CD14-positive monocyte (primary cell): ENCODE measurements at regions not wholly inside any gene's neighbourhood (a gene's known extent, or its start where the extent isn't known, plus 50 kb on each side); places are given as distances from the start of the nearest gene placed in this dataset.

Source experiments
- DNase-seq, 3 donors: peaks; one replicate each; pipeline ENCODE4 v3.0.0-alpha.2; 2011 to 2022
- H2AFZ ChIP-seq: 2 replicates; pipeline ENCODE4 v1.6.0; 2012; ENCODE audit warnings: mild to moderate bottlenecking, low read depth, low read length, inconsistent platforms; ENCODE audit not compliant: insufficient read depth, poor library complexity, severe bottlenecking
- H3K27ac ChIP-seq, 2 donors: 1 replicate in 1 of 2; 2 replicates in 1 of 2; pipeline ENCODE4 v1.5.1; 2012 to 2013; ENCODE audit warnings: low read length in 2 of 2, control low read depth in 1 of 2, inconsistent platforms in 1 of 2, low read depth in 1 of 2, mild to moderate bottlenecking in 1 of 2
- H3K27me3 ChIP-seq, 2 donors: one replicate each; pipeline versions ENCODE4 v1.6.0 to v1.6.1; 2011 to 2013; ENCODE audit warnings: low read length in 2 of 2; ENCODE audit not compliant: control insufficient read depth in 2 of 2, insufficient read depth in 2 of 2
- H3K36me3 ChIP-seq, 2 donors: replicated peaks in 1 of 2; 1 replicate in 1 of 2; 2 replicates in 1 of 2; pipeline versions ENCODE4 v1.5.1 to v1.6.1; 2012 to 2013; ENCODE audit warnings: low read length in 2 of 2, control low read depth in 1 of 2, inconsistent platforms in 1 of 2, mild to moderate bottlenecking in 1 of 2; ENCODE audit not compliant: insufficient read depth in 2 of 2, control insufficient read depth in 1 of 2
- H3K4me1 ChIP-seq, 2 donors: 1 replicate in 1 of 2; 2 replicates in 1 of 2; pipeline versions ENCODE4 v1.5.1 to v1.6.1; 2012 to 2013; ENCODE audit warnings: low read length in 2 of 2, control low read depth in 1 of 2, inconsistent platforms in 1 of 2, mild to moderate bottlenecking in 1 of 2, moderate library complexity in 1 of 2; ENCODE audit not compliant: insufficient read depth in 2 of 2, control insufficient read depth in 1 of 2
- H3K4me2 ChIP-seq: replicated peaks from 2 replicates; pipeline ENCODE3; 2012; ENCODE audit warnings: low read length, moderate library complexity, mild to moderate bottlenecking; ENCODE audit not compliant: poor library complexity, severe bottlenecking; ENCODE audit errors: extremely low read depth
- H3K4me3 ChIP-seq, 3 experiments: fragments of 200-600 bp in 1 of 3; sonication (generic) in 1 of 3; replicated peaks in 1 of 3; 1 replicate in 2 of 3; 2 replicates in 1 of 3; pipeline ENCODE4 v1.5.1; 2011 to 2013; ENCODE audit warnings: low read length in 3 of 3, mild to moderate bottlenecking in 3 of 3, control low read depth in 2 of 3, low read depth in 2 of 3, inconsistent platforms in 1 of 3, moderate library complexity in 1 of 3
- H3K79me2 ChIP-seq: 2 replicates; pipeline ENCODE4 v1.6.0; 2012; ENCODE audit warnings: mild to moderate bottlenecking, control low read depth, inconsistent platforms, low read length, moderate library complexity; ENCODE audit not compliant: insufficient read depth
- H3K9ac ChIP-seq: 2 replicates; pipeline ENCODE4 v1.6.0; 2017; ENCODE audit warnings: low read length, mild to moderate bottlenecking; ENCODE audit not compliant: insufficient read depth, poor library complexity, severe bottlenecking
- H3K9me3 ChIP-seq, 2 donors: replicated peaks in 1 of 2; 1 replicate in 1 of 2; 2 replicates in 1 of 2; pipeline versions ENCODE4 v1.5.1 to v1.6.1; 2012 to 2013; ENCODE audit warnings: low read length in 2 of 2, control low read depth in 1 of 2; ENCODE audit not compliant: control insufficient read depth in 1 of 2, insufficient read depth in 1 of 2
- H4K20me1 ChIP-seq: 2 replicates; pipeline ENCODE4 v1.6.0; 2012; ENCODE audit warnings: mild to moderate bottlenecking, low read length, control low read depth, moderate library complexity; ENCODE audit not compliant: insufficient read depth
- H3K27ac Mint-ChIP-seq, 7 donors: one replicate each; pipeline ENCODE4 v1.8.0; 2020; ENCODE audit warnings: mild to moderate bottlenecking in 7 of 7, mixed read lengths in 7 of 7, moderate library complexity in 6 of 7, inconsistent platforms in 2 of 7
- H3K27me3 Mint-ChIP-seq, 3 donors: one replicate each; pipeline ENCODE4 v1.8.0; 2021 to 2022; ENCODE audit warnings: low read depth in 3 of 3, mild to moderate bottlenecking in 3 of 3, mixed read lengths in 3 of 3, moderate library complexity in 3 of 3, inconsistent platforms in 1 of 3
- H3K36me3 Mint-ChIP-seq, 2 donors: one replicate each; pipeline ENCODE4 v1.8.0; 2020; ENCODE audit warnings: mixed read lengths in 2 of 2, inconsistent platforms in 1 of 2, mild to moderate bottlenecking in 1 of 2
- H3K4me1 Mint-ChIP-seq: one replicate; pipeline ENCODE4 v1.8.0; 2020; ENCODE audit warnings: mild to moderate bottlenecking, mixed read lengths
- H3K4me3 Mint-ChIP-seq, 2 donors: one replicate each; pipeline ENCODE4 v1.8.0; 2020; ENCODE audit warnings: mild to moderate bottlenecking in 2 of 2, mixed read lengths in 2 of 2, moderate library complexity in 1 of 2
- H3K9me3 Mint-ChIP-seq, 7 donors: one replicate each; pipeline ENCODE4 v1.8.0; 2020 to 2022; ENCODE audit warnings: mixed read lengths in 7 of 7, mild to moderate bottlenecking in 6 of 7, moderate library complexity in 6 of 7, inconsistent platforms in 2 of 7
- CTCF ChIP-seq: fragments of 200-600 bp; IDR thresholded peaks from one replicate; pipeline ENCODE4 v1.8.0; 2022; ENCODE audit warnings: antibody characterized with exemption, mild to moderate bottlenecking
- WGBS: methylation state at CpG from one replicate; pipeline ENCODE4 v1.1.5; 2013; ENCODE audit warnings: missing lambda C conversion rate; ENCODE audit not compliant: insufficient coverage; 5-methylcytosine and 5-hydroxymethylcytosine counted together
- intact Hi-C, 2 donors: fragments of 100-400 bp; cut with micrococcal nuclease; formaldehyde crosslinking; loops; one replicate each; pipeline versions ENCODE4 v1.15.0 to v1.15.1; 2023

- H3K9me3 Mint-ChIP-seq: peaks cover 0 to 6% (median 2%) of the 10 kb centered on the region in 7 donors
- peaks cover 0 to 4% (median 4%) of the 10 kb centered on the region in 3 donors for H3K27me3 Mint-ChIP-seq
- DNase-seq: no peak
- Histone ChIP-seq H3K9ac (no peak overlapping the region), H3K4me3 (no peak overlapping the region), H2AFZ (no peak overlapping the region), H3K79me2 (no peaks in the 10 kb centered on the region), H3K4me1 (no peaks in the 10 kb centered on the region), H3K27ac (no peak overlapping the region), H3K27me3 (no peaks in the 10 kb centered on the region), H3K9me3 (no peaks in the 10 kb centered on the region), H3K4me2 (no peak overlapping the region), H4K20me1 (no peaks in the 10 kb centered on the region), H3K36me3 (no peaks in the 10 kb centered on the region)
- 95% methylated on average over 6 of the region's 6 CpGs for WGBS
- TF ChIP-seq CTCF: no peak
- no peak overlapping the region for H3K4me3 Mint-ChIP-seq
- intact Hi-C loops: no loop called here
- peaks cover 2% of the 10 kb centered on the region for H3K4me1 Mint-ChIP-seq
- no peaks in the 10 kb centered on the region for H3K36me3 Mint-ChIP-seq
- no peak overlapping the region for H3K27ac Mint-ChIP-seq
Measured at GRCh38 chr4:128661479-128661878, 148.0 kb upstream of the JADE1 start.

- no peaks in the 10 kb centered on the region for H3K36me3 ChIP-seq
- peaks cover 2% of the 10 kb centered on the region for H3K4me1 Mint-ChIP-seq
- no peak overlapping the region for H3K9ac ChIP-seq
- no peaks in the 10 kb centered on the region for H4K20me1 ChIP-seq
- no CpG with 5 or more reads among the region's 3 CpGs for WGBS
- peaks cover 0 to 6% (median 2%) of the 10 kb centered on the region in 7 donors for H3K9me3 Mint-ChIP-seq
- H3K4me1 ChIP-seq: no peaks in the 10 kb centered on the region
- no peak overlapping the region for H2AFZ ChIP-seq
- H3K27ac ChIP-seq: no peak overlapping the region
- H3K36me3 Mint-ChIP-seq: no peaks in the 10 kb centered on the region
- no peaks in the 10 kb centered on the region for H3K9me3 ChIP-seq
- DNase-seq: no peak
- H3K27me3 ChIP-seq: no peaks in the 10 kb centered on the region
- intact Hi-C loops: no loop called here
- H3K79me2 ChIP-seq: no peaks in the 10 kb centered on the region
- no peak overlapping the region for H3K4me3 Mint-ChIP-seq
- H3K4me2 ChIP-seq: no peak overlapping the region
- H3K4me3 ChIP-seq: no peak overlapping the region
- peaks cover 0 to 4% (median 4%) of the 10 kb centered on the region in 3 donors for H3K27me3 Mint-ChIP-seq
- H3K27ac Mint-ChIP-seq: no peak overlapping the region
- no peak for TF ChIP-seq CTCF
Measured at GRCh38 chr4:128660361-128661215, 148.9 kb upstream of the JADE1 start.
